WTC11 (cell line): ENCODE measurements at regions not wholly inside any gene's neighbourhood (a gene's known extent, or its start where the extent isn't known, plus 50 kb on each side); places are given as distances from the start of the nearest gene placed in this dataset.

Experiments used
- ATAC-seq: fragments of 200-7000 bp; cut with Tn5 transposase; 2 replicates; pipeline ENCODE4 v1.10.0; 2021; ENCODE audit warnings: mild to moderate bottlenecking, moderate library complexity
- CTCF ChIA-PET: fragments of 300-600 bp; sonication (Branson Sonifier 250); formaldehyde crosslinking; loops from one replicate; lab custom pipeline; 2021; ENCODE audit warnings: antibody characterized with exemption; lab: Charles Lee
- POLR2A ChIA-PET: fragments of 350-600 bp; sonication (Branson Sonifier 250); formaldehyde crosslinking; loops from one replicate; lab custom pipeline; 2021; ENCODE audit warnings: antibody characterized with exemption; lab: Charles Lee
- DNase-seq: peaks from one replicate; pipeline ENCODE4 v3.0.0; 2021; ENCODE audit warnings: low spot score
- H3K27ac Mint-ChIP-seq: 2 replicates; pipeline ENCODE4 v1.8.0; 2021; ENCODE audit warnings: mixed read lengths
- H3K27me3 Mint-ChIP-seq: 2 replicates; pipeline ENCODE4 v1.8.0; 2021; ENCODE audit warnings: low read depth, mild to moderate bottlenecking, moderate library complexity, mixed read lengths
- H3K36me3 Mint-ChIP-seq: 2 replicates; pipeline ENCODE4 v1.8.0; 2021; ENCODE audit warnings: mixed read lengths
- H3K4me1 Mint-ChIP-seq: 2 replicates; pipeline ENCODE4 v1.8.0; 2022; ENCODE audit warnings: mixed read lengths
- H3K4me3 Mint-ChIP-seq: 2 replicates; pipeline ENCODE4 v1.8.0; 2021; ENCODE audit warnings: mild to moderate bottlenecking, moderate library complexity, mixed read lengths
- H3K9me3 Mint-ChIP-seq: 2 replicates; pipeline ENCODE4 v1.8.0; 2021; ENCODE audit warnings: mixed read lengths
- ATF3 ChIP-seq: sonication (generic); formaldehyde crosslinking; conservative IDR thresholded peaks from 2 replicates; pipeline ENCODE4 v1.8.1; 2022; ENCODE audit warnings: mild to moderate bottlenecking, missing genetic modification reagents
- CBFB ChIP-seq: sonication (generic); formaldehyde crosslinking; IDR thresholded peaks from 2 replicates; pipeline ENCODE4 v1.8.1; 2022; ENCODE audit warnings: mild to moderate bottlenecking, low read depth, missing genetic modification reagents
- FOXP1 ChIP-seq: sonication (generic); formaldehyde crosslinking; IDR thresholded peaks from 2 replicates; pipeline ENCODE4 v1.8.0; 2022; ENCODE audit warnings: missing genetic modification reagents, mild to moderate bottlenecking, moderate library complexity, borderline replicate concordance
- HMGXB4 ChIP-seq: sonication (generic); formaldehyde crosslinking; IDR thresholded peaks from 2 replicates; pipeline ENCODE4 v1.8.1; 2023; ENCODE audit warnings: mild to moderate bottlenecking, moderate library complexity, missing genetic modification reagents
- IRF2 ChIP-seq: sonication (generic); formaldehyde crosslinking; IDR thresholded peaks from 2 replicates; pipeline ENCODE4 v1.8.0; 2022; ENCODE audit warnings: low read depth, missing genetic modification reagents, borderline replicate concordance
- NFE2L1 ChIP-seq: sonication (generic); formaldehyde crosslinking; IDR thresholded peaks from 2 replicates; pipeline ENCODE4 v1.8.1; 2023; ENCODE audit warnings: missing genetic modification reagents
- PRRX2 ChIP-seq: fragments of 250-450 bp; sonication (Bioruptor Pico); IDR thresholded peaks from 2 replicates; pipeline ENCODE4 v1.8.0; 2021; ENCODE audit warnings: mild to moderate bottlenecking
- RELA ChIP-seq: sonication (generic); formaldehyde crosslinking; IDR thresholded peaks from 2 replicates; pipeline ENCODE4 v1.8.1; 2022; ENCODE audit warnings: missing genetic modification reagents, mild to moderate bottlenecking, borderline replicate concordance
- ZNF232 ChIP-seq: sonication (generic); formaldehyde crosslinking; IDR thresholded peaks from 2 replicates; pipeline ENCODE4 v1.8.0; 2022; ENCODE audit warnings: mild to moderate bottlenecking, missing genetic modification reagents
- ZNF396 ChIP-seq: fragments of 250-450 bp; sonication (Bioruptor Pico); IDR thresholded peaks from 2 replicates; pipeline ENCODE4 v1.8.0; 2021; ENCODE audit warnings: mild to moderate bottlenecking, moderate library complexity, borderline replicate concordance
- ZSCAN18 ChIP-seq: fragments of 250-450 bp; sonication (Bioruptor Pico); IDR thresholded peaks from 2 replicates; pipeline ENCODE4 v2.1.2; 2022; ENCODE audit warnings: mild to moderate bottlenecking, moderate library complexity
- TF ChIP-seq, protein P1 (sequence below): fragments of 250-450 bp; sonication (Bioruptor Pico); IDR thresholded peaks from 2 replicates; pipeline ENCODE4 v1.9.0; 2021; ENCODE audit warnings: mild to moderate bottlenecking
- TF ChIP-seq, protein P2 (sequence below): sonication (generic); formaldehyde crosslinking; IDR thresholded peaks from 2 replicates; pipeline ENCODE4 v1.8.1; 2022; ENCODE audit warnings: mild to moderate bottlenecking, moderate library complexity, missing genetic modification reagents

- TF ChIP-seq ZSCAN18 (CRISPR knock-in tag) (no peak), IRF2 (CRISPR knock-in tag) (no peak), FOXP1 (CRISPR knock-in tag) (no peak)
Measured at GRCh38 chr15:92770641-92771040, 115.1 kb upstream of the FAM174B start (continued).

- H3K4me1 Mint-ChIP-seq: no peaks in the 10 kb centered on the region
- CTCF ChIA-PET: interaction anchor here (1.1 kb wide), 1 partner anchor 25 kb away, joined by 3 read pairs; no protein-coding TSS in a partner anchor
- no peak overlapping the region for H3K27ac Mint-ChIP-seq
- H3K36me3 Mint-ChIP-seq: peaks cover 11% of the 10 kb centered on the region
- TF ChIP-seq CBFB (CRISPR knock-in tag): no peak
- TF ChIP-seq, protein P1, sequence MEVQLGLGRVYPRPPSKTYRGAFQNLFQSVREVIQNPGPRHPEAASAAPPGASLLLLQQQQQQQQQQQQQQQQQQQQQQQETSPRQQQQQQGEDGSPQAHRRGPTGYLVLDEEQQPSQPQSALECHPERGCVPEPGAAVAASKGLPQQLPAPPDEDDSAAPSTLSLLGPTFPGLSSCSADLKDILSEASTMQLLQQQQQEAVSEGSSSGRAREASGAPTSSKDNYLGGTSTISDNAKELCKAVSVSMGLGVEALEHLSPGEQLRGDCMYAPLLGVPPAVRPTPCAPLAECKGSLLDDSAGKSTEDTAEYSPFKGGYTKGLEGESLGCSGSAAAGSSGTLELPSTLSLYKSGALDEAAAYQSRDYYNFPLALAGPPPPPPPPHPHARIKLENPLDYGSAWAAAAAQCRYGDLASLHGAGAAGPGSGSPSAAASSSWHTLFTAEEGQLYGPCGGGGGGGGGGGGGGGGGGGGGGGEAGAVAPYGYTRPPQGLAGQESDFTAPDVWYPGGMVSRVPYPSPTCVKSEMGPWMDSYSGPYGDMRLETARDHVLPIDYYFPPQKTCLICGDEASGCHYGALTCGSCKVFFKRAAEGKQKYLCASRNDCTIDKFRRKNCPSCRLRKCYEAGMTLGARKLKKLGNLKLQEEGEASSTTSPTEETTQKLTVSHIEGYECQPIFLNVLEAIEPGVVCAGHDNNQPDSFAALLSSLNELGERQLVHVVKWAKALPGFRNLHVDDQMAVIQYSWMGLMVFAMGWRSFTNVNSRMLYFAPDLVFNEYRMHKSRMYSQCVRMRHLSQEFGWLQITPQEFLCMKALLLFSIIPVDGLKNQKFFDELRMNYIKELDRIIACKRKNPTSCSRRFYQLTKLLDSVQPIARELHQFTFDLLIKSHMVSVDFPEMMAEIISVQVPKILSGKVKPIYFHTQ (CRISPR knock-in tag): no peak
- no peak for TF ChIP-seq HMGXB4 (CRISPR knock-in tag)
- no peak for TF ChIP-seq ATF3 (CRISPR knock-in tag)
- TF ChIP-seq, protein P2, sequence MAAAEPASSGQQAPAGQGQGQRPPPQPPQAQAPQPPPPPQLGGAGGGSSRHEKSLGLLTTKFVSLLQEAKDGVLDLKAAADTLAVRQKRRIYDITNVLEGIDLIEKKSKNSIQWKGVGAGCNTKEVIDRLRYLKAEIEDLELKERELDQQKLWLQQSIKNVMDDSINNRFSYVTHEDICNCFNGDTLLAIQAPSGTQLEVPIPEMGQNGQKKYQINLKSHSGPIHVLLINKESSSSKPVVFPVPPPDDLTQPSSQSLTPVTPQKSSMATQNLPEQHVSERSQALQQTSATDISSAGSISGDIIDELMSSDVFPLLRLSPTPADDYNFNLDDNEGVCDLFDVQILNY (CRISPR knock-in tag): no peak
- H3K27me3 Mint-ChIP-seq: no peaks in the 10 kb centered on the region
- peaks cover 4% of the 10 kb centered on the region; the same call in 1 of the 2 replicates for H3K9me3 Mint-ChIP-seq
- no peak for DNase-seq
- ATAC-seq: no peak
- POLR2A ChIA-PET: no interaction called here
- no peak overlapping the region for H3K4me3 Mint-ChIP-seq
Measured at GRCh38 chr15:92772061-92772460, 116.5 kb upstream of the FAM174B start.

- no peak overlapping the region for H3K27ac Mint-ChIP-seq
- ATAC-seq (no peak), DNase-seq (no peak)
- H3K36me3 Mint-ChIP-seq: peaks cover 8% of the 10 kb centered on the region
- POLR2A ChIA-PET: interaction anchor here (0.7 kb wide), 1 partner anchor 128 kb away, joined by 5 read pairs; no protein-coding TSS in a partner anchor
- H3K9me3 Mint-ChIP-seq: peaks cover 4% of the 10 kb centered on the region; the same call in 1 of the 2 replicates
- CTCF ChIA-PET: interaction anchor here (1.1 kb wide), 1 partner anchor 25 kb away, joined by 3 read pairs; no protein-coding TSS in a partner anchor
- H3K4me3 Mint-ChIP-seq: no peak overlapping the region
- no peaks in the 10 kb centered on the region for H3K27me3 Mint-ChIP-seq
- TF ChIP-seq RELA (CRISPR knock-in tag): no peak
- TF ChIP-seq PRRX2 (CRISPR knock-in tag): no peak
- no peak for TF ChIP-seq ZNF232 (CRISPR knock-in tag)
- TF ChIP-seq NFE2L1 (CRISPR knock-in tag): no peak
- TF ChIP-seq ZNF396: no peak
- no peaks in the 10 kb centered on the region for H3K4me1 Mint-ChIP-seq
Measured at GRCh38 chr15:92772626-92773244, 117.2 kb upstream of the FAM174B start.
